H1 (cell line): ENCODE measurements at regions not wholly inside any gene's neighbourhood (a gene's known extent, or its start where the extent isn't known, plus 50 kb on each side); places are given as distances from the start of the nearest gene placed in this dataset.

Source experiments
- CTCF ChIA-PET: fragments of 300-600 bp; sonication (Branson Sonifier 250); formaldehyde crosslinking; loops from one replicate; lab custom pipeline; 2021; ENCODE audit not compliant: partially characterized antibody; lab: Charles Lee
- POLR2A ChIA-PET: fragments of 300-600 bp; sonication (Branson Sonifier 250); formaldehyde crosslinking; loops from one replicate; lab custom pipeline; 2021; ENCODE audit warnings: inconsistent platforms; ENCODE audit not compliant: partially characterized antibody; lab: Charles Lee
- DNase-seq, 2 experiments: peaks; one replicate each; pipeline versions ENCODE4 v3.0.0 to v3.0.0-alpha.2; 2010 to 2022; ENCODE audit warnings: low spot score in 2 of 2, low read depth in 1 of 2, mixed read lengths in 1 of 2
- FAIRE-seq: peaks from 2 replicates; lab custom pipeline; 2011; peaks lifted over from hg19 to GRCh38; lab: Jason Lieb, UNC
- H2AFZ ChIP-seq: 2 replicates; pipeline ENCODE4 v1.8.1; 2012; ENCODE audit warnings: low read length, inconsistent platforms
- H2AK5ac ChIP-seq: 2 replicates; pipeline ENCODE4 v1.6.1; 2013; ENCODE audit warnings: low read depth, low read length
- H2BK120ac ChIP-seq: replicated peaks from 2 replicates; pipeline ENCODE3; 2013; ENCODE audit warnings: low read depth, low read length, inconsistent platforms
- H2BK12ac ChIP-seq: 2 replicates; pipeline ENCODE4 v1.6.1; 2013; ENCODE audit warnings: low read depth, low read length
- H2BK15ac ChIP-seq: 2 replicates; pipeline ENCODE4 v1.6.1; 2013; ENCODE audit warnings: low read length
- H2BK20ac ChIP-seq: 2 replicates; pipeline ENCODE4 v1.6.1; 2013; ENCODE audit warnings: low read length
- H2BK5ac ChIP-seq: 2 replicates; pipeline ENCODE4 v1.6.1; 2013; ENCODE audit warnings: low read depth, low read length
- H3K14ac ChIP-seq: 2 replicates; pipeline ENCODE4 v1.6.1; 2013; ENCODE audit warnings: inconsistent platforms; ENCODE audit not compliant: insufficient read length
- H3K18ac ChIP-seq: 2 replicates; pipeline ENCODE4 v1.6.1; 2013; ENCODE audit warnings: low read length; ENCODE audit errors: extremely low read depth
- H3K23ac ChIP-seq: 2 replicates; pipeline ENCODE4 v1.6.1; 2013; ENCODE audit warnings: inconsistent platforms; ENCODE audit not compliant: insufficient read length
- H3K23me2 ChIP-seq: 2 replicates; pipeline ENCODE4 v1.6.1; 2013; ENCODE audit warnings: low read depth, low read length
- H3K27ac ChIP-seq: 2 replicates; pipeline ENCODE4 v1.6.1; 2011; ENCODE audit warnings: low read depth, low read length, inconsistent platforms
- H3K27me3 ChIP-seq, 4 experiments: replicated peaks in 1 of 4; 1 replicate in 1 of 4; 2 replicates in 3 of 4; pipeline versions ENCODE4 v1.6.1 to v1.8.1; 2011 to 2013; ENCODE audit warnings: low read length in 3 of 4, mild to moderate bottlenecking in 3 of 4, inconsistent platforms in 2 of 4, mixed read lengths in 2 of 4, moderate library complexity in 1 of 4; ENCODE audit not compliant: control insufficient read depth in 3 of 4, insufficient read depth in 3 of 4; ENCODE audit errors: extremely low read depth in 1 of 4
- H3K36me3 ChIP-seq, 4 experiments: 2 replicates each; pipeline versions ENCODE4 v1.6.1 to v1.8.1; 2011 to 2013; ENCODE audit warnings: mild to moderate bottlenecking in 4 of 4, low read length in 3 of 4, moderate library complexity in 2 of 4, control low read depth in 1 of 4, inconsistent platforms in 1 of 4; ENCODE audit not compliant: insufficient read depth in 4 of 4, control insufficient read depth in 2 of 4
- H3K4ac ChIP-seq: replicated peaks from 2 replicates; pipeline ENCODE3; 2013; ENCODE audit warnings: low read length, low read depth, mixed read lengths, inconsistent platforms; ENCODE audit not compliant: insufficient read length
- H3K4me1 ChIP-seq, 4 experiments: replicated peaks in 1 of 4; 1 replicate in 1 of 4; 2 replicates in 3 of 4; pipeline versions ENCODE4 v1.6.1 to v1.8.1; 2011 to 2013; ENCODE audit warnings: low read length in 3 of 4, inconsistent platforms in 2 of 4, mixed read lengths in 1 of 4; ENCODE audit not compliant: insufficient read depth in 4 of 4, control insufficient read depth in 3 of 4
- H3K4me2 ChIP-seq, 2 experiments: 2 replicates each; pipeline versions ENCODE4 v1.6.1 to v1.8.1; 2011 to 2013; ENCODE audit warnings: low read depth in 2 of 2, low read length in 2 of 2, control low read depth in 1 of 2, inconsistent platforms in 1 of 2, mild to moderate bottlenecking in 1 of 2; ENCODE audit not compliant: insufficient read depth in 1 of 2
- H3K4me3 ChIP-seq, 4 experiments: fragments of 200-600, 300-600 bp in 1 of 4; sonication (generic), shearing (Covaris generic), sonication (Bioruptor Twin) in 1 of 4; 2 replicates each; pipeline versions ENCODE4 v1.5.1 to v1.8.1; 2011 to 2016; ENCODE audit warnings: low read length in 4 of 4, low read depth in 3 of 4, control low read depth in 2 of 4, inconsistent platforms in 2 of 4, mild to moderate bottlenecking in 2 of 4, mixed read lengths in 1 of 4, moderate library complexity in 1 of 4; ENCODE audit not compliant: insufficient read depth in 2 of 4; ENCODE audit errors: extremely low read depth in 1 of 4
- H3K56ac ChIP-seq: replicated peaks from 2 replicates; pipeline ENCODE3; 2013; ENCODE audit warnings: low read depth, mild to moderate bottlenecking, mixed read lengths, low read length, inconsistent platforms; ENCODE audit not compliant: insufficient read length
- H3K79me1 ChIP-seq: 2 replicates; pipeline ENCODE4 v1.6.1; 2013; ENCODE audit warnings: low read depth, low read length, control low read depth
- H3K79me2 ChIP-seq, 2 experiments: 2 replicates each; pipeline versions ENCODE4 v1.6.1 to v1.8.1; 2012 to 2013; ENCODE audit warnings: low read length in 2 of 2, mild to moderate bottlenecking in 2 of 2, inconsistent platforms in 1 of 2; ENCODE audit not compliant: insufficient read depth in 2 of 2, control insufficient read depth in 1 of 2
- H3K9ac ChIP-seq, 4 experiments: replicated peaks in 1 of 4; 1 replicate in 1 of 4; 2 replicates in 3 of 4; pipeline versions ENCODE4 v1.6.1 to v1.8.1; 2011 to 2013; ENCODE audit warnings: low read depth in 3 of 4, low read length in 3 of 4, control low read depth in 2 of 4, mild to moderate bottlenecking in 2 of 4, moderate library complexity in 2 of 4, inconsistent platforms in 1 of 4; ENCODE audit errors: extremely low read depth in 1 of 4
- H3K9me3 ChIP-seq, 2 experiments: 2 replicates each; pipeline versions ENCODE4 v1.6.1 to v1.8.1; 2012 to 2013; ENCODE audit warnings: mild to moderate bottlenecking in 2 of 2, moderate library complexity in 2 of 2, control low read depth in 1 of 2, inconsistent platforms in 1 of 2, low read depth in 1 of 2, low read length in 1 of 2, mixed read lengths in 1 of 2; ENCODE audit not compliant: insufficient read depth in 2 of 2
- H4K20me1 ChIP-seq, 2 experiments: replicated peaks in 1 of 2; 2 replicates each; pipeline versions ENCODE3 to v1.8.1; 2011 to 2013; ENCODE audit warnings: inconsistent platforms in 2 of 2, low read length in 2 of 2, mild to moderate bottlenecking in 1 of 2; ENCODE audit not compliant: insufficient read depth in 2 of 2, control insufficient read depth in 1 of 2
- H4K5ac ChIP-seq: 2 replicates; pipeline ENCODE4 v1.6.1; 2013; ENCODE audit warnings: low read length, low read depth, mixed read lengths, inconsistent platforms; ENCODE audit not compliant: insufficient read length
- H4K8ac ChIP-seq: 2 replicates; pipeline ENCODE4 v1.8.0; 2013; ENCODE audit warnings: mild to moderate bottlenecking, moderate library complexity, low read length, inconsistent platforms; ENCODE audit not compliant: insufficient read depth; ENCODE audit errors: extremely low read depth
- H4K91ac ChIP-seq: replicated peaks from 2 replicates; pipeline ENCODE3; 2013; ENCODE audit warnings: low read length, mixed read lengths, inconsistent platforms; ENCODE audit not compliant: insufficient read length
- BCL11A ChIP-seq, 2 experiments: IDR thresholded peaks; one replicate each; pipeline ENCODE4 v1.6.1; 2011; ENCODE audit warnings: low read depth in 2 of 2, low read length in 2 of 2, mild to moderate bottlenecking in 2 of 2
- E2F6 ChIP-seq: IDR thresholded peaks from 2 replicates; pipeline ENCODE4 v1.6.1; 2012; ENCODE audit warnings: inconsistent platforms
- JUN ChIP-seq: IDR thresholded peaks from 2 replicates; pipeline ENCODE4 v1.6.1; 2011; ENCODE audit warnings: low read depth, mild to moderate bottlenecking, improper control_type of control experiment, low read length
- NANOG ChIP-seq: IDR thresholded peaks from 2 replicates; pipeline ENCODE4 v1.6.1; 2011; ENCODE audit warnings: low read length, low read depth, mild to moderate bottlenecking, inconsistent platforms; ENCODE audit not compliant: insufficient read depth, poor library complexity, severe bottlenecking
- PHF8 ChIP-seq: fragments of 200-600 bp; sonication (generic); conservative IDR thresholded peaks from 2 replicates; pipeline ENCODE4 v1.7.1; 2012; ENCODE audit warnings: low read depth, mild to moderate bottlenecking, inconsistent platforms, low read length, moderate library complexity
- POLR2A ChIP-seq, 2 experiments: IDR thresholded peaks; 1 replicate in 1 of 2; 2 replicates in 1 of 2; pipeline ENCODE4 v1.6.1; 2011; ENCODE audit warnings: low read depth in 2 of 2, low read length in 2 of 2, mild to moderate bottlenecking in 2 of 2; ENCODE audit errors: control extremely low read depth in 1 of 2
- POU5F1 ChIP-seq: IDR thresholded peaks from 2 replicates; pipeline ENCODE4 v1.6.1; 2011; ENCODE audit warnings: low read depth, mild to moderate bottlenecking, low read length, moderate library complexity
- RAD21 ChIP-seq, 2 experiments: IDR thresholded peaks in 1 of 2; conservative IDR thresholded peaks in 1 of 2; 2 replicates each; pipeline ENCODE4 v1.6.1; 2011; ENCODE audit warnings: low read depth in 2 of 2, low read length in 2 of 2, improper control_type of control experiment in 1 of 2, inconsistent platforms in 1 of 2, mild to moderate bottlenecking in 1 of 2, moderate library complexity in 1 of 2
- TAF7 ChIP-seq: optimal IDR thresholded peaks from 2 replicates; pipeline ENCODE3; 2011; ENCODE audit warnings: low read depth, mild to moderate bottlenecking, inconsistent platforms, low read length, moderate library complexity, borderline replicate concordance
- YY1 ChIP-seq: IDR thresholded peaks from 2 replicates; pipeline ENCODE4 v1.6.1; 2011; ENCODE audit warnings: low read depth, mild to moderate bottlenecking, low read length
- WGBS, 2 experiments: shearing (Covaris generic) in 1 of 2; methylation state at CpG; one replicate each; pipeline versions ENCODE4 v1.1.6 to v1.1.7; 2013 to 2015; ENCODE audit warnings: low lambda C conversion rate in 2 of 2, mixed read lengths in 2 of 2, inconsistent platforms in 1 of 2, low coverage in 1 of 2, missing lambda C conversion rate in 1 of 2; ENCODE audit not compliant: insufficient replicate concordance in 2 of 2, insufficient coverage in 1 of 2, insufficient read length in 1 of 2; ENCODE audit errors: extremely low coverage in 1 of 2, missing lambda C conversion rate in 1 of 2; 5-methylcytosine and 5-hydroxymethylcytosine counted together

- TF ChIP-seq YY1: no peak
- TF ChIP-seq POLR2A (IDR thresholded peaks at IDR 0.05; ENCODE audit: control extremely low read depth in 1 of 2, low read depth in 2 of 2, low read length in 2 of 2): no peak
- no peak for TF ChIP-seq TAF7
- TF ChIP-seq E2F6: no peak
- TF ChIP-seq RAD21 (IDR thresholded peaks at IDR 0.05 in 1 of 2, conservative IDR thresholded peaks at IDR 0.05 in 1 of 2; ENCODE audit: low read depth in 2 of 2, low read length in 2 of 2): no peak
- no peak for TF ChIP-seq PHF8
- TF ChIP-seq JUN: no peak
- TF ChIP-seq BCL11A (IDR thresholded peaks at IDR 0.05; ENCODE audit: low read depth in 2 of 2, low read length in 2 of 2): no peak
- TF ChIP-seq NANOG: no peak
- TF ChIP-seq POU5F1: no peak
- Histone ChIP-seq H3K4me2 (no peak overlapping the region), H2BK120ac (no peak overlapping the region), H3K27me3 (no peaks in the 10 kb centered on the region), H3K36me3 (no peaks in the 10 kb centered on the region), H3K14ac (no peak overlapping the region), H3K4me3 (no peak overlapping the region), H3K9me3 (no peaks in the 10 kb centered on the region), H3K4ac (no peak overlapping the region), H3K79me2 (no peaks in the 10 kb centered on the region), H3K27ac (no peak overlapping the region), H2AFZ (no peak overlapping the region), H3K79me1 (no peaks in the 10 kb centered on the region), H3K4me1 (no peaks in the 10 kb centered on the region), H4K5ac (no peak overlapping the region), H2BK12ac (no peak overlapping the region), H2BK20ac (no peak overlapping the region), H2BK15ac (no peak overlapping the region), H2BK5ac (no peak overlapping the region), H2AK5ac (no peak overlapping the region), H3K18ac (no peak overlapping the region), H3K56ac (no peak overlapping the region), H3K23ac (no peak overlapping the region), H3K9ac (no peak overlapping the region), H4K8ac (no peak overlapping the region), H4K91ac (no peak overlapping the region), H3K23me2 (no peaks in the 10 kb centered on the region), H4K20me1 (no peaks in the 10 kb centered on the region)
- FAIRE-seq: no peak
- 75% methylated on average over 6 of the region's 6 CpGs; no CpG with 5 or more reads in 1 of the 2 experiments for WGBS, 2 experiments
- POLR2A ChIA-PET: no interaction called here
- DNase-seq: no peak
- CTCF ChIA-PET: no interaction called here
Measured at GRCh38 chr18:32823226-32823625, 50.4 kb upstream of the KLHL14 start.
